MM.1S (cell line): ENCODE measurements at regions not wholly inside any gene's neighbourhood (a gene's known extent, or its start where the extent isn't known, plus 50 kb on each side); places are given as distances from the start of the nearest gene placed in this dataset.

Experiments
- CTCF ChIP-seq: fragments of 300-600 bp; sonication (generic); IDR thresholded peaks from 2 replicates; pipeline ENCODE4 v1.5.1; 2016; ENCODE audit warnings: antibody characterized with exemption, low read length, mixed read lengths
- EZH2 ChIP-seq: fragments of 300-600 bp; sonication (generic); optimal IDR thresholded peaks from 2 replicates; pipeline ENCODE3; 2017; ENCODE audit warnings: low read depth, mild to moderate bottlenecking, antibody characterized with exemption, low read length, mixed read lengths

- no peak for TF ChIP-seq CTCF
- no peak for TF ChIP-seq EZH2
These were observed 59.6 kb upstream of the CPSF6 start for GRCh38 chr12:69179786-69180185.
